Activated T-helper 1 cell treated with anti-CD3 and anti-CD28 coated beads, Interleukin-2, amount 50 U/mL, for 16 hours (primary cell): ENCODE measurements at regions not wholly inside any gene's neighbourhood (a gene's known extent, or its start where the extent isn't known, plus 50 kb on each side); places are given as distances from the start of the nearest gene placed in this dataset.
"Not testable (repeated sequence)": the region's sequence is repeated elsewhere in the genome, so short reads cannot be mapped to it uniquely, and the experiment has no call there.

ENCODE experiments used
- DNase-seq, 2 donors: peaks; one replicate each; pipeline ENCODE4 v3.0.0-alpha.2; 2020; ENCODE audit warnings: low read depth in 1 of 2, low spot score in 1 of 2

DNA sequence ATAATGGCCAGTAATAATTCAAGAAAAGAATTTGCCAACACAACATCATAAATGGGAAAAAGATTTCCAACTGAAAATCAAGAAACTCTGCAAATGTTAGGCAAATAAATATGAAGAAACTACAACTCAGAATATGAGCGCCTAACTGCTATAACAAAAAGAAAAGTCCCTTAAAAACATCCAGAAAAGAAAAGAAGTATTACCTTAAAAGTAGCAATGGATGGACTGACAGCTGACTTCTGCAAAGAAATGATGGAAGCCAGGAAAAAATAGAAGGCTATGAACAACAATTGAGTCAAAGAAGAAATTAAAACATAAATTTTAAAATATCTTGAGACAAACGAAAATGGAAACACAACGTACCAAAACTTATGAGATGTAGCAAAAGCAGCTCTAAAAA is 482.3 kb upstream of the ZNF507 start:
- DNase-seq, result no peak

DNA sequence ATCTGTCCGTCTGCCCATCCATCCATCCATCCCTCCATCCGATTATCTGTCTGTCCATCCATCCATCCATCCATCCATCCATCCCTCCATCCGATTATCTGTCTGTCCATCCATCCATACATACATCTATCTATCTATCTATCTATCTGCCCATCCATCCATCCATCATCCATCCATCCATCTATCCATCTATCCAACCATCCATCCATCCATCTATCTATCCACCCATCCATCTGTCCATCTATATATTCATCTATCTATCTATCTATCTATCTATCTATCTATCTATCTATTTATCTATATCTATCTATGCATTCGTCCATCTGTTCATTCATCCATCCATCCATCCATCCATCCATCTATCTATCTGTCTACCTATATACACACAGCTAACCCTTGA is 471.1 kb upstream of the ZNF507 start:
- no peak for DNase-seq

DNA sequence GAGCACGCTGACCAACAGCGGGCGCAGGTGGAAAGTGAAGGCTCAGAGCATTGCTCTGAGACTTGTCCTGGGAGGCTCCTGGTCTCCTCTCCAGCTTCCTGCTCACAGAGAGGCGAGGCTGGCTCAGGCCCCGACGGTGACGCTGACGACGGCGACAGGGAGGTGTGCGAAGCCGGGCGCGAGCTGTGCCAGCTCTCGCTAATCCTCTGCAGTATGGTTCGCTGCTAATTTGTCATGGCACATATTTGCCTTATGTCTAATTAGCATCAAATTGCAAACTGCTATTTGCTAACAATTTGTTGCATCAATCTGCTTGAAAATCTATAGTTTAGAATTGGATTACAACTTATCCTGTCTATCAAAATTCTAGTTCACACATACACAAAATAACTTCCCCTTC is 469.8 kb upstream of the ZNF507 start:
- DNase-seq, result no peak

DNA sequence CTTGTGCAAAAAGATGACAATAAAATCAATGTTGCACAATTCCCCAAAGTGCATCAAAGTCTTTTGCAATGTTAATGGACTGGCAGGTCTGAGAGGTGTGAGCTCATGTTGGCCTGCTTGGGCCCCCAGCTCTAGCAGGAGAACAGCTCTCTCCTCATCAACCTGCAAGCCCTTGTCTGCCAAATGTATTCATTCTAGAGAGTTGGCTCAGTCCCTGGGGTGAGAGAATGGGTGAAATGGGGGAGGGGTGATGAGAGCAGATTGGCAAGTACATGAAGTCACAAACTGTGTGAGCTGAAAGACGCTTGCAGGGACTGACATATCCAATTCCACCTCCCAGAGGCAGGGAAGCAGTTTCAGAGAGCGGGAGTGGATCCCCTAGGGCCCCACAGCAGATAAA is 465.1 kb upstream of the ZNF507 start:
- DNase-seq, result no peak

DNA sequence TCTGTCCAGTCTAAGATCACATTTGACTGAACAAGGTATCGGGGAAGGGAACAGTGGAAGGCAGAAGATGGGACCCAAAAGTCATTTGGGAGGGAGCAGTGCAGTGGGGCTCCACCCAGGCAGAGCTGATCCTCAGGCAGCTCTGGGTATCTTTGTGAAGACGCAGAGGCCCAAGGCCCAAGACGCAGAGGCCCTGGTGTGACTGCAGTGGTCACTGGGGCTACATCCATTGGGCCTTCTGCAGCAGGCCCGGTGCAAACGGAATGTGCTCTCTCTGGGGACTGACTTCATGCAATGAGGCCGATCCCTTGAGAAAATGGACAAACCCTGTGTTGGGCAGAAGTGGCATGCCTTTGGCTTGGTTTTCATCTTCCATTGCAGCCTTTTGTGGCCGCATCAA is 463.4 kb upstream of the ZNF507 start:
- no peak for DNase-seq

DNA sequence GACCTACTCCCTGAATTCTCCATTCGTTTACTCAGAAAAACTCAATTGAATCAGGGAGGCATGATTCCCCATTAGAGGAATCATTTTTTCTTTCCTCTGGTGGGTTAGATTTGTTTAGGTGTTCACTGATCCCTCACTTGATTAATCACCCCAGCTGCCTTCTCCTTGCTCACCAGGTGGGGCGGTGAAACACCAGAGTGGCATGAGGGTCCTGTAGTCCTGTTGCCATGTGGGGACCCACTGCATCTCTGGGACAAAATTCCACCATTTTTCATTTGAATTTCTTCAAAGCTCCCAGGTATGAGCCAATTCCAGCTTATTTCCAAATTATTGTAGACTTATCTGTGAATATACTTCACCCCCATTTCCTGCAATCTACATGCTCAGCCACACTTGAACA is 462.7 kb upstream of the ZNF507 start:
- no peak for DNase-seq

DNA sequence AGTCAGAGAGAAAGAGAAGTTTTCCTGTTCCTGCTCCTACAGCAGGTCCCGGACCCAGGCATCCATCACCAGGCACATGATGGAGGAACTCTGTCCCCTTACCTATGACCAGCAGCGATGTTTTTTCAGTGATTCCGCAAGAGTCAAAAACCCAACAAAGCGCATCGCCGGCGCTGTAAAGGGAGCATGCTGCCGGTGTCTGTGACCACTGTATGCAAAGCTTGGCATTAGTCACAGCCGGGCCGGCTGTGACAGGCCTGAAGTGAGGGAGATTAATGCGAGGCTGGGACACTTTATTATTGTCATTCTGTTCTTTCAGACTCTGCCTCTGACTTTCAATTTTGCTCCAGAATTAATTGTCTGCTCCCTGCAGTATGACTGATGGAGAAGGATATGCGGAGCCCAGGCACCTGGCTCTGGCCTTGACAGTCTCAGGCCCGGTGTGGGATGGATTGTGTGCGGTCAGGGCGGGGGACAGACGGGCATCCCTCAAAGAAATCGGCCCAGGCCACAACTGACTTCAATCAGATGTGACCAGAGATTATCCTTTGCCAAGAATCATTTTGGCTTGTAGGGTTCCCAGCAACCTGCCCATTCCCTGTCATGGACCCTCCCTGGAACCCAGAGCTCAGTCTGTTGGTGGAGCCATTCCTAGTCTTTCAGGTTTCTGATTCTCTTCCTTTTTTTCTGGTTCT is 462.0 kb upstream of the ZNF507 start:
- no peak for DNase-seq

DNA sequence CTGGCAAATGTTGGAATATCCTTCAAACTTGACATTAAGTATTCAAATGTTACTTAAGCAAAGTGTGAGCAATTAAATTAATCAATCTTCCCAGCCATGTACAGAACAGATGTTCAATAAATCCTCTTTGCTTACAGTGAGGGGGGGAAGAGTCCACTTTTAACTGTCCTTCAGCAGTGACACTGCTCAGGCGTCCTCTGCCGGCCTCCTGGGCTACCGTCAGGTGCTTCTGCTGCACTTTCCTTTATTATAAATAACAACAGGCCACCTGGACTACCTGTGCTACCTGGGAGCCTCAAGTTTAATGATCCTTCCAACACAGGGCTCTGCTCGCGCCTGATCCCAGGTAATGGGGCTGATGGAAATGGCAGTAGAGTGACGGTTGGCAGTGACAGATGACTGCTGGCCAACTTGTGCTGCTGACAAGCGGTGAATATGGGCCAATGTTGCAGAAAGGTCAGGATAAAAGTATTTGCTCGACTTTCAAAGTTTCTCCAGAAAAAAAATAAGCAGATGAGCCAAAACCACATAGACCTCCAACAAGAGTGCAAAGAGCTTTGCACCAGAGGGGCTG is 460.0 kb upstream of the ZNF507 start:
- DNase-seq, result no peak

DNA sequence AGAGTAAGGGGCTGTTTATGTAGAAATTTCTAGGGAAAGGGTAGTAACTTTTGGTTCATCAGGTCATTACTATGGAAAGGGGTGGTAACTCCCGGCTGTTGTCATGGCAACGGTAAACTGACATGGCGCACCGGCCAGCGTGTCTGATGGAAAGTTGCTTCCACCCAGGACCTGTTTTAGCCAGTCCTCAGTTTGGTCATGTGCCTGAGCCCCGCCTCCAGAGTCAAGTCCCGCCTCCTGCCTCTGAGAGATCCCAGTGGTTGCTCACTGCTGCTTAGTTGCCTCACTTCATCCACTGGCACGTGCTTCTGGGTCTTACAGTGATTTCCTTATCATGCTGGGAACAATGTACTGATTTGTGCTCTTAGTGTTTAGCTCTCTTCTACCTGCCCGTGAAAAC is 455.2 kb upstream of the ZNF507 start:
- DNase-seq, result no peak

DNA sequence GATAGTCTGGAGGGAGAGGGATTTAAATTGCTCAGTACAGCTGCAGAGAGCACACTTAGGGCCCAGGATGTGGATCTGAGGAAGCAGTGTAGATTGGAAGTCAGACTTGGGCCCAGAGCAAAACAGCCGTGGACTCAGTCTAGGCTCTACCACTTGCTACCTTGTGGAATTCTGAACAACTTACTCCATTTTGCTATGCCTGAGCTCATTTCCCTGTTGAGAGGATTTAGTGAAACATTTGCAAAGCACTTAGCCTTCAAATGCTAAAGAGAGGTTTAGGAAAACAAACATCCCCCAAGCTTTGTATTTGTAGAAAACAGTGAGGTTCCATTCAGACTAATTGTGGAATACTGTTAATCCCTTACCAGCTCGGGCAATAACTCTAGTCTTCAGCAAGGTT is 453.4 kb upstream of the ZNF507 start:
- DNase-seq, result no peak

DNA sequence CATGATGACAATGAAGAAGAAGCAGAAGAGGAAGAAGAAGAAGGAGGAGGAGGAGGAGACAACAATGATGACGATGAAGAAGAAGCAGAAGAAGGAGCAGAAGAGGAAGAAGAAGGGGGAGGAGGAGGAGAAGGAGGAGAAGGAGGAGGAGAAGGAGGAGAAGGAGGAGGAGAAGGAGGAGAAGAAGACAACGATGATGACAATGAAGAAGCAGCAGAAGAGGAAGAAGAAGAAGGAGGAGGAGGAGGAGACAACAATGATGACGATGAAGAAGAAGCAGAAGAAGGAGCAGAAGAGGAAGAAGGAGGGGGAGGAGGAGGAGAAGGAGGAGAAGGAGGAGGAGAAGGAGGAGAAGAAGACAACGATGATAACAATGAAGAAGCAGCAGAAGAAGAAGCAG is 451.9 kb upstream of the ZNF507 start:
- not testable (repeated sequence) for DNase-seq

DNA sequence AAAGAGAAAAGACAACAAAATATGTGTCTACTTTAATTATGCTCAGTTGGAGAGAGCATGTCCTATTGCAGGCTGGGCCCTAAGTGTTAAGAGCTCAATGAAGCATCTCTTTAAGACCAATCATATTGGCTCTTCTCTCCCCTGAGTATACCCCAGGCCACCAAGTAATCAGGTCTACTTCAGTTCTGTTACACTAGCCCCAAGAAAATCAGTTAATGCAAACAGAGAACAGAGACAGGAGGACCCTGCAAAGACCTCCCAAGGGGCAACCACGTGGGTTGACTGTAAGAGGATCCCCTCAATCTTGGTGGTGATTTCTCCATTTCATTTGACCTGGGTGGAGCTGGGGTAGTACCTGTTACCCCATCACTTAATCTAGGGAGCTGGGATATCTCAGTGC is 451.0 kb upstream of the ZNF507 start:
- DNase-seq, result no peak

DNA sequence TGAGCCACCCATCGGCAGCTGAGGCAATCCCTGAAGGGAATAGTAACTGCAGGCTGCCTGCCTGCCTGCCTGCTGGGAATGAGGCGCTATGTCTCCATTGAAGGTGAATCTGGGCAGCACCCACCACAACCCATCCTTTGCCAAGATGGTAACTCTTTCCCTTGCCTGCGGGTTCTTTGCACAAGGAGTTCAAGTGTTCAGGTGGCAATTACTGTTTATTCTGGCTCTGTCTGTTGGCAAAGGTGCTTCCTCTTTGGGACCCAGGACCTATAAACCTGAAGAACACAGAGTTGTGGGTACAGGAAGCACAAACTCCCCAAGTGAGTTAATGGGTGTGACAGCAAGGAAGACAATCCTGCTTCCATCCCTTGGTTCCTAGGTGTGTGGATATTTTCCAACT is 448.1 kb upstream of the ZNF507 start:
- DNase-seq, result no peak

DNA sequence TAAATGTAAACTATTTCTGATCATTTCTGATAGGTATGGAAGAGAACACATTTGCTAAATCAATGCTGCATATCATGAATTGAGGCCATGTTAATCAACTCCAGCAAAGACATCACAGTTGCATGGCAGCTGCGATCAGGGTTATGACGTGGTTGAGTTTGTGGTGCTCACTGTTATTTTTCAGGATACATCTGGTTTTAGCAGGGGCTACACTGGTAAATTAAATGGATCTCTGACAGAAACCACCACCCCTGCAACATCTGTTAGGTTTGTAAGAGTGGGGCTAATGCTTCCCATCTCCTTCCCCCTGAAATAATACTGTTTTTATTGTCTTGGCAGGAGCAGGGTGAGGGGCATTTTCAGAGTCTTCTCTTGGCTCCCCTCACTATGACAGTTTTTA is 444.4 kb upstream of the ZNF507 start:
- no peak for DNase-seq

DNA sequence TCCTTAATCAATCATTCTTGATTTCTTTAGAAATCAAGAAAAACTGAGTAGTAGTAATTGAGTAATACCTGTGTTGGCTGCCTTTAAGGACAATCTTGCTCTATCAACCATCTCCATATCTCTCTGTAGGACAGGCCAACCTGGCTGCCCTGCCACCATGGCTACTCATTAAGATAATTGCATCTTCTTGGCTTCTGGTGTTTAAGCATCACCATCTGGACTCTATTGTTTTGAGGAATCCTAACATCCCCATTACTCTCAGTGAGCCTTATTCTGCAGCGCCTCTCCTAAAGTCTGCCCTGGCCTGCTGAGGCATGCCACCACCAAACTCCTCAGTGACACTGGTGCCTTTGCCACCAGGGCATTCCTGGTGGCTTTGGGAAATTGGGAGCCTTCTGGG is 442.6 kb upstream of the ZNF507 start:
- DNase-seq, result no peak

DNA sequence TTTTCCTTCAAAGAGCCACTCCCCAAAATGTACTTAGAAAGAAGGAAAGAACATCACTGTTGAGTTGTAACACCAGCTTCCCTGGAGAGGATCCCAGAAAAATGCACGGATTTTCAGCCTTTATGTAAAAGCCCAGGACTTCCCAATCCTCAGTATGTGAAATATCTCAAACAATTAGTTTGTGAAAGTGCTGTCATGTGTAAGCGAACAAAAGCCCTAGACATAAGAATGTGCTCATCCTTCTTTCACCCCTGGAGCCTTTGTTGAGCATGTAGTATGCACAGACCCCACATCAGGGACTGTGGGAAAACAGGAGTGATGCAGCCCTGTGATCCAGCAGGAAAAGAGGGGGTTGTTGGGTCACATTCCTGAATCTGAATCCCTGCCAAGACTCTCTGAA is 441.4 kb upstream of the ZNF507 start:
- no peak for DNase-seq

DNA sequence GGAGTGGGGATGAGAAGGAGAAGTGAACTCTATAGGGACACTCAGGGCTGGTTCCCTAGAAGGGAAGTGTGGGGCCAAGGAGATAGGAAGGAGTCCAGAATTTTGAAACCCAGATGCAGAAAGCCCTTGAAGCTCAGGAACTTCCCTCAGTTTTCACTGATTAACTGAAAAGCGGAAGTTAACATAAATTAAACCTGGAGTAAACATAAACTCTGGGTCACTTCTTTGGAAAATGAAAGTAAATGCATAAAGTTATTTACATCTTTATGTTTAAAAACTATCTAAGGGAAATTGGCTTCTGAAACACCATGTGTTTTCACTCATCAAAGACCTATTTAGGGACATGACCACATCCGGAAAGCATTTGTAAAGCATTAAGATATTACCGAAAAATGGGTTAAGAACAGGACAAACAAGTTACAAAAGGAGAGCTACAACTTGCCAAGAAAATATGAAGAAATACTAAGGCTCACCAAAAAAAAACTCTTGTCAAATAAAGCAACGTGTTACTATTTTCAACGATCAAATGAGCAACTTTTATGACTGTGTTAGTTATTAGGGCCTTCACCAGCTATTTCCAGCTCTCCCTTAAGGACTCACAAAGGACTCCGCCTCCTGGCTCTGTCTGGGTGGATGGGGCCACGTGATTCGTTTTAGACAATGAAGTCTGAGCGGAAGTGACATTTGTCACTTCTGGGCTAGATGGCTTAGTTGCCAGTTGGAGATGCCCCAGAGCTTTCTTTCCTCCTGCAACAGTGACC is 439.1 kb upstream of the ZNF507 start:
- no peak for DNase-seq

DNA sequence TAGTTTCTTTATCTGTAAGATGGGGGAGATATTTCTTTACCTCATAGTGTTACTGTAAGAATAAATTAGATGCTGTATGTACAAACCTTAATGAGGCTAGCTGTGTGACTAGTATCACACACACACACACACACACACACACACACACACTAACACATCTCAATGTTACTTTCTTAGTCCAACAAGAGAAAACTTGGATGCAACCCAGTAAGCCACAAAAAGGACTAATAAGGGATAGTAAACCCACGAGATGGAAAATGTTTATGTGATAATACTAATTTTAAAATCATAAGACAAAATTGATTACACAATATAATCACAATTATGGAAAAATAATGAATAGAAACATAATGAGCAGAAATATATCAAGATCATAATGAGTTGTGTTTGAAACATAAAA is 437.7 kb upstream of the ZNF507 start:
- DNase-seq, result no peak

DNA sequence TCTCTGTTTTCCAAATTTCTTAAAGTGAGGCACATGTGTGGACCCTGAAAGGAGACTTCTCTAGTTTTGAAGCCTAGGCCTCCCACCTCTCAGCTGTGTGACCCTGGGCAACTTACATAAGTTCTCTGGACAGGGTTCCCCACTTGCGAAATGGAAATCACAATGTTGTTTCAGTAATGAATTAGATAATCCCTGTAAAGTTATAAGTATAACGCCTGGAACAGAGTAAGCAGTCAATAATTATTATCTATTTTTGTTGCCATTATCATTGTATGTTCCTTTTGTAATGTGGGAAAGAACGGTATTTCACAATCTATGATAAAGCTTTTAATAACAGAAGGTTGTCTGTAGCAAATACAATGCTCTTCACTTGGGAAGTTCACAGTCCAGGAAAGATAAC is 437.3 kb upstream of the ZNF507 start:
- DNase-seq, result no peak

DNA sequence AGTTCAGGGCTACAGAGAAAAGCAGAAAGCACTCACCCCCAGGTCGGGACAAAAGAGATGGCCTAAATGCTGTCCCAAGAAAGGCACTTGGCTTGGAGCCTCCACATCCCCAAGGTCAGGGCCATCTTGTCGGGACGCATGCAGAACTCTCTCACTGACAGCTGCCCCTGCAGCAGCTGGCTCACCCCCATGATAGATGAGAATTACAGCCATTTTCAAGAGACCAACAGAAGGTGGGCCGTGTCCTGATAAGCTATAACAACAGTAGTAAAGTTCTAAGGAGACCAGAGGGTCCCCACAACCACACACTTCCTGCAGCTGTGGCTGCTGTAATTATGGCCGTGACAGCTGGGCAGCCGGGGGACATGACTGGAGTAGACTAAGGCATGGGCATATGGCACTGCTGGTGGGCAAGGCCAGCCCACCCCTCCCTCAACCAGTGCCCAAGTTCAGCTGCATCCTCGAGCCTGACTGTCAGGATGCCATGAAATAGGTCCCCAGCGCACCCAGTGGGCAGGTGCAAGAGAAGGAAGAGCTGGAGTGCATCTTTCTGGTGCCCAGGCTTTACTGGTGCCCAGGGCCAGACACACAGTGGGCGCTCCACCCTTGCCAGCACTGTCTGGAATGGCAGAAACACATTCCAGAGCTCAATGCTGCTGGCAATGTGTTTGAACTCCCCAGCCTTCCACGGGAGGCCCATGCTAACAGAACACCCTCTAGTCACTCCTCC is 436.7 kb upstream of the ZNF507 start:
- no peak for DNase-seq

DNA sequence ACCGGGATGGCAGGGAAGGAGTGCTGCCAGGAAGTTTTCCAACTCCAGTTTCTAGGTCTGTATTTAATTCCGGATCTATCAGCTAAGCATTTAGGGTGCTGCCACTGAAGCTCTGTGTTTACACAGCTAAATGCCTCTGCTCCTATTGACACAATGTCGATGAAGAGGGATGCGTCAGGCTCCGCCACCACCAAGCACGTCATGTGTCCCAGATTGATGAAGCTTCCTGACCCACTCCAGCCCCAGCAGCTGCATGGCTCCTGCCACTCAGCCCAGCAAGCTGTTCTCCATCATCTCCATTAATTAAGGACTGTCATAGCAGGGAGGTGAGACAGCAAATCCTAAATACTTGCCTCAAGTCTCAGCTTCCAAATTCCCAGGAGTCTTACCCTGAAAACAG is 435.2 kb upstream of the ZNF507 start:
- no peak for DNase-seq

DNA sequence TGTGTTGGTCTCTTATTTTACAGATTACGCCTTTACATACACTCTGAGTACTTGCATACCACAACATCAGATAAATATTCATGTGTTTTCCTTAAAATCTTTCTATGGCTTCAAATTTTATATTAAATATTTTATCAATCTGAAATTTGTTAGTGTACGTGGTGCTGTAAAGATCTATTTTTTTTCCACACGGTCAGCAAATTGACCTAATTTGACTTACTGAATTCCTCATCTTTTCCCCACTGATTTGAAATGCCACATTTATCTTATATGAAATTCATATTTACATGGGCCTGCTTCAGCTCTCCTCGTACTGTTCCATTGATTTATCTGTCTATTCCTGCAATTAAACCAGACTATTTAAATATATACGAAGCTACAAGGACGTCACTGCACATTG is 433.8 kb upstream of the ZNF507 start:
- no peak for DNase-seq
